ENCODE measurements at regions not wholly inside any gene's neighbourhood (a gene's known extent, or its start where the extent isn't known, plus 50 kb on each side); places are given as distances from the start of the nearest gene placed in this dataset.

GRCh38 chr3:102619361-102619760, 184.5 kb downstream of the ZPLD1 start:
- TF ChIP-seq POLR2AphosphoS5 (IDR thresholded peaks at IDR 0.05; ENCODE audit: low read depth) (no peak), CTCF (IDR thresholded peaks at IDR 0.05; ENCODE audit: insufficient read depth, low read length) (no peak), GABPA (IDR thresholded peaks at IDR 0.05; ENCODE audit: low read depth) (no peak)

All from HL-60 (cell line).